H54 (cell line): ENCODE measurements at regions not wholly inside any gene's neighbourhood (a gene's known extent, or its start where the extent isn't known, plus 50 kb on each side); places are given as distances from the start of the nearest gene placed in this dataset.
"Not testable (repeated sequence)": the region's sequence is repeated elsewhere in the genome, so short reads cannot be mapped to it uniquely, and the experiment has no call there.

Source experiments
- DNase-seq: peaks from one replicate; pipeline ENCODE4 v3.0.0; 2011; ENCODE audit warnings: low spot score, mixed read lengths; ENCODE audit not compliant: insufficient read length
- FAIRE-seq: peaks from 3 replicates; lab custom pipeline; 2011; peaks lifted over from hg19 to GRCh38; lab: Jason Lieb, UNC
- POLR2A ChIP-seq: IDR thresholded peaks from 2 replicates; pipeline ENCODE4 v1.6.1; 2011; ENCODE audit warnings: low read depth, mild to moderate bottlenecking, low read length

DNA sequence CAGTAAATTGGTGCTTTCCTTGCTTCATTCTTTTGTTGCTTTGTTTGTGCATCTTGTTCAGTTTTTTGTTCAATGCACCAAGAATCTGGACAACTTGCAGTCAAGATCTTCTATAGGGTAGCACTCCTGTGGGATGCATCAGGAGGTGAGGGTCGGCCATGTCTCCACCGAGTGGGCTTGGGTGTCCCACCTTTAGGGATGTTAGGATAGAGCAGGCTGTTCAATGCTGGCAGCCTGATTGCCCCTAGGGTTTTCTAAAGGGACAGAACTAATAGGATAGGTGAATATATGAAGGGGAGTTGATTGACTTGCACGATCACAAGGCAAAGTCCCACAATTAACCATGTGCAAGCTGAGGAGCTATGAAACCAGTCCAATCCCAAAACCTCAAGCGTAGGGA lies 109.9 kb downstream of the GLRX3 start:
- DNase-seq (no peak), FAIRE-seq (no peak)
- no peak for TF ChIP-seq POLR2A

DNA sequence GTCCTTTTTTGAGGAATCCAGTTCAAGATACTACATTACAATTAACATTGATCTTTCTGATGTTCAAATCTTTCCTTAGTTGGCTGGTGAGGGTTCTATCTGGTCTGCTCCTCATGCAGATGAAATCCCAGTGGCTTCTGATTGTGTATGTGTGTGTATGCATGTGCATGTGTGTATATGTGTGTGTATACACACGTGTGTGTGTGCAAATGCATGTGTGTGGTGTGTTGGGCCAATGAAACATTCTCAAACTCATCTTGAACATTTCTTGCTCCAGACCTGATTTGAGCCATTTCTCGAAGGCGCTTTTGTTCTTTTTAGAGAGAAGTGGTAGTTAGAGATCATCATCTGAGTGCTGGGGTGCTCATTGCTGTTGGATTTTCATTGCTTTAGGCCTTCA lies 113.9 kb downstream of the GLRX3 start:
- TF ChIP-seq POLR2A, result no peak
- DNase-seq (no peak), FAIRE-seq (no peak)

DNA sequence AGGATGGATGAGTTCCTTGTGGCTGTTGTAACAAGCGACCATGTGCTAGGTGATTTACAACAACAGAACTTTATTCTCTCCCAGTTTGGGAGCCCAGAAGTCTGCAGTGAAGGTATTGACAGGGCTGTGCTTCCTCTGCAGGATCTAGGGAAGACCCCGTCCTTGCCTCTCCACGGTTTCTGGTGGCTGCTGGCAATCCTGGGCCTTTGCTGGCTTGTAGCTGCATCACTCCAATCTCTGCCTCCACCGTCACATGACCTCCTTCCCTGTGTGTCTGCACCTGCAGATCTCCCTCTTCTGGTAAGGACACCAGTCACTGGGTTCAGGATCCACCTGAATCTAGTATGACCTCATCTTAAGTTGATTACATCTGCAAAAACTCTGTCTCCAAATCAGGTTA lies 115.6 kb downstream of the GLRX3 start:
- DNase-seq (no peak), FAIRE-seq (no peak)
- TF ChIP-seq POLR2A, result no peak

DNA sequence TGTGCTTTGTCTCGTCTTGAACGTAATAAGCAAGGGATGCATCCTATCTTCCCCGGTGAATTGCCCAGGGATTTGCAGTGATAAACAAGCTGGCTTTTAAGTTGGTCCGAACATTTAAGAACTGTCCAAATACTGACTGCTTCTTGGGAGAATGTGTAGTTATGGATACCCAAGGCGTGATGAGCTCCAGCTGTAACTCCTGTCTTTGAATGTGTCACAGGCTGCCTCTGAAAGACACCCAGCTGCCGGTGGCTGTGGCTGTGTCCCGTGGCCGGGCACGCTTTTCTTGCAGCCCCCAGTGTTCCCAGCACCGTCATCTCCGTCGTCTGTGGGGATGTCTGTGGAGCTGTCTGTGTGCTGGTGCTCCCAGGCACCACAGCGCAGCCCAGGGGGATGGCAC lies 118.1 kb downstream of the GLRX3 start:
- no peak for FAIRE-seq
- no peak for TF ChIP-seq POLR2A
- DNase-seq, result no peak

DNA sequence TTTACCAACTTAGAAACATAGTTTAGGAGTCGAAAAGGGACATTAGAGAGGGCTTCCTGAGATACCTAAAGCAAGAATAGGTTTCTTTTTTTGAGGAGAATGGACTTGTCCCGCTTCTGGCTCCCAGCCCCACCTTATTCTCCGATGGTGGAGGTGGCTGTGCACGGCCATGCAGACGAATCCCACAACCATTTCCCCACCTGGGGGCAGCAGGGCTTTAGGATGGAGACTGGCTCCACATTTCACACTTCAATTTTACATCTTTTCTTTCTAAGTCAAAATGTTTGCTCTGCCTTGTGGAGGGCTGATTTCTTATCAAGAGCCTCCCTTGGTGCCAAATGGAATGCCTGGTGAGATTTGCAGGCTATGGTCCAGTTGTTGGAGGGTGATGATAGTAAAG lies 118.5 kb downstream of the GLRX3 start:
- TF ChIP-seq POLR2A, result no peak
- no peak for DNase-seq
- FAIRE-seq, result no peak

DNA sequence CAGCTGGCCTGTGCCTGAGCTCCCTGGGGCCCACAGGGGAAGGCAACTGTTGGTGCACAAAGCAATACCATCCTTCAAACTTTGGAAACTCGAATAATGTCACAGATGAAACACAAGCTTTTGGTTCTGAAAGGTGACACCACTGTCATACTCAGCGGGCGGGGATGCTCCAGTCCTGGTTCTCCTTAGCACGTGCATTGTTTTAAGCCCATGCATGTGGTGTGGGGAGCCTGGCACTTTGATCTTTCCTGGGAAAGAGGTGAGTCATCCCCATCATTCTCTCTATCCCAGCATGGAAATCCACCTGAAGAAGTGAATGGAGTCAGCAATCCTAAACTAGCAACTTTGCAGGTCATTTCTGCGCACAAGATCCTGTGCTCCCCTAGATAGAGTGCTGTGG lies 119.6 kb downstream of the GLRX3 start:
- no peak for TF ChIP-seq POLR2A
- DNase-seq (no peak), FAIRE-seq (no peak)

DNA sequence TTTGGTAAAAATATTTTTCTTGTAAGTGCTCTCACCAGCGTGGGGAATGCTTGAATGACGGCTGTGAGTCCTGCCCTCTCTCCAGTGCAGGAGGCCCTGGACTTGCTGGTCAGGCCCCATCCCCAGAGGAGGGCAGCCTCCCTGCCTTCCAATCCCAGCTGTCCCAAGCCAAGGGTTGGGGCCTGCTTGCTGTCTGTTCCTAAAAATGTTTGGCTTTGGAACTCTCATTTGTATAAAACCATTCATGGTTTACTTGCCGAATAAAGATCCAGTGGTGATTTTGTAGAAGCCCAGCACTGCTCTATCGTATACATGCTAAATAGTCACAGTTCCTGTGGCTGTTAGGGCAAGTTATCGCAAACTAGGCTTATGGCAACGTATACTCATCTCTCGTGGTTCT lies 121.7 kb downstream of the GLRX3 start:
- TF ChIP-seq POLR2A, result no peak
- DNase-seq (no peak), FAIRE-seq (no peak)

DNA sequence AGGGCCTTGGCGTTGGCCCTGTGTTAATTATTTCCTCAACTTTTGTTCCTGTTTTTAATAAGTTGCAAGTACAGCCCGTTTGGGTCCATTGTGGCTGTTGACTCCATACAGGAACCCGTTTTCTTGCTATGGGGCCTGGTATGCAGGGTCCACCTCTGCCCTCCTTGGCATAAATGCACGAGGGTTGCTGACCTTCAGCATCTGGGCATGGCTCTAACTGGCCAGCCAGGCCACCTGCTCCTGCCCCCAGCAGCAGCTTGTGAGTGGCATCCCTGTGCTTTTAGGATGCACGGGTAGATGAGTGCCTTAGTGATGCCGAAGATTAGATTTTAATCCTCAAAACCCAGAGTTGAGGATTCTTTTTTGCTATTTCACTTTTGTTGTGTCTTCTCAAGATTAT lies 123.2 kb downstream of the GLRX3 start:
- FAIRE-seq (no peak), DNase-seq (no peak)
- no peak for TF ChIP-seq POLR2A

DNA sequence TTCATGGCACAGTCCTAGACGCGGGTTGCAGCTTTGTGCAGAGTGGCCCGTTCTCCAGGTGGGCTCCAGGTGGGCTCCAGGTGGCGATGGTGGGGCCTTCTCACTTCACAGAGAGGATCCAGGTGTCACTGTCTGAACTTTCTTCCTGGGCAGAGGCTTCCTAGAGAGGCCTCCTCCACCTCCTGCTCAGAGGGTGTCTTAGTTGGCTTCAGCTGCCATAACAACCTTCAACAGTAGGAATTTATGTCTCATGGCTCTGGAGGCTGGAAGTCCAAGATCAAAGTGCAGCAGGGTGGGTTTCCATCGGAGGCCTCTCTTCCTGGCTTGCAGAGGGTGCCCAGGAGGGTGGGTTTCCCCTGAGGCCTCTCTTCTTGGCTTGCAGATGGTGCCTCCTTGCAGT lies 125.1 kb downstream of the GLRX3 start:
- DNase-seq, result no peak
- no peak for FAIRE-seq
- TF ChIP-seq POLR2A, result no peak

DNA sequence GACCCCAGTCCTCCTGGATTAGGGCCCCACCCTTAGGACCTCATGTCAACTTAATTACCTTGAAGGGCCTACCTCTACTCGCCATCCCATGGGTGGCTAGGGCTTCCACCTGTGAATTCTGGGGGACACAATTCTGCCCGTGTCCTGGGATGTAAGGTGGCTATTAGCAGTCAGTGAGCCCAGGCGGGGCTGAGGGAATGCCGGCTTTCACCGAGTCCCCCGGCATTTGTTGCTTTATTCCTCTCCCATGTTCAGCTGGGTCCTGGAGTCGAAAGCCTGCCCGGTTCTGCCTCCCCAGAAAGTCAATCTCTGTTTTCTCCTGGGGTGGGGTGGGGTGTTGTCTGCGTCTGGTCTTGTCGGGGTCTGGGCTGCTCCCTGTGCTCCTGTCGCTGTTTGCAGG lies 125.6 kb downstream of the GLRX3 start:
- TF ChIP-seq POLR2A, result no peak
- FAIRE-seq, result no peak

DNA sequence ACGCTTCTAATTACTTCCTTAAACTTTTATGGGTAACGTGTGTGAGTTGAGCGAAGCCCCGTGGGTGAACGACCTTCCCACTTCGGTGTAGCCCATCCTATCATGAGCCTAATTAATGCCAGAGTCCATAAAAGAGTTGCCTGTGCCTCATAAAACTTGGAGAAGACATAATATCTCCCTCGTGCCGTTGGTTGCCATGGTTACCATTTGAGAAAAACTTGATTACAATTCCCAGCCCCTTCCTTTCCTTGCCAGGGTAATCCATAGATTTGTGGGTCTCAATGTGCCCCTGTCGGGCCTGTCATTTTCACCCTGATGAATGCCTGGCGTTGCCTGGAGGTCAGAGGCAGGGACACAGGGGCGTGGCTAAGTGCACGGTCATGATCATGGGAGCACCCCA lies 127.1 kb downstream of the GLRX3 start:
- FAIRE-seq, result no peak
- no peak for TF ChIP-seq POLR2A
- no peak for DNase-seq

More for the DNA sequence above, 125.6 kb downstream of the GLRX3 start:
- no peak for DNase-seq

DNA sequence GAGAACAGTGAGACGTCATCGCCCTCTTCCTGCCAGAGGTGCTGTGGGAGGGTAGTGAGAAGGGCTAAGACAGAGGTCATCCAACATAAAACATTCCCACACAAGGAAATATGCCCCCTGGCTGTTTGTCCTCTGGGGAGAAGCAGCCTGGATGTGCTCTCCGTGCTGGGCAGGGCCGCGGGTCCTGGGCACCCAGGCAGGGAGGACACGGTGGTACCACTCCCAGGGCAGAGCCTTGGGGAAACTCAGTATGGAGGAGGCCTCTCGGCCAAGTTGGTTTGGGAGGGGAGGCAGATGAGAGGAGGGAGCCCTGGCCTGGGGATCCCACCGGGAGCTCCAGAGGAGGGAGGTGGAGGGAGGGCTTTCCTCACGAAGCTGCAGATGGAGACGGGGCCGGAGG lies 129.4 kb downstream of the GLRX3 start:
- DNase-seq, result no peak
- TF ChIP-seq POLR2A, result no peak
- no peak for FAIRE-seq

DNA sequence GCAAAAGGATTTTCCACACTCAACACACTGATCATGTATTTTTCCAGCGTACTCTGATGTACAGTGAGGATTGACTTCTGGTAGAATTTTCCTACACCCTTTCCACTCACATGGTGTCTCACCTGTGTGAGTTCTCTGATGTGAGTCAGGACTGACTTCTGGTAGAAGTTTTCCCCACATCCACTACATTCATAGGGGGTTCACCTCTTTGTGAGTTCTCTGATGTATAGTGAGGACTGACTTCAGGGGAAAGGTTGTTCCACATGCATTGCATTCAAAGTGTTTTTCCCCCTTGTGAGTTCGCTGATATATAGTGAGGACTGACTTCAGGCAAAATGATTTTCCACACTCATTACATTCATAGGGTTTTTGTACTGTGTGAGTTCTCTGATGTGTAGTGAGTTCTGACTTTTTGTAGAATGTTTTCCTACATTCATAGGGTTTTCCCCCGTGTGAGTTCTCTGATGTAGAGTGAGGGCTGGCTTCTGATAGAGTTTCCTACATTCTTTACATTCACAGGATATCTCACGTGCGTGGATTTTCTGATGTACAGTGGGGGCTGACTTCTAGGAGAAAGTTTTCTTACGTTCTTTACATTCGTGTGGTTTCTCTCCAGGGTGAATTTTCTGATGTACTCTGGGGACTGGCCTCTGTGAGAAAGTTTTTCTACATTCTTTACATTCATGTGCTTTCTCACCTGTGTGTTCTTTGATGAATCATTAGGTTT lies 146.5 kb downstream of the GLRX3 start:
- TF ChIP-seq POLR2A, result no peak

DNA sequence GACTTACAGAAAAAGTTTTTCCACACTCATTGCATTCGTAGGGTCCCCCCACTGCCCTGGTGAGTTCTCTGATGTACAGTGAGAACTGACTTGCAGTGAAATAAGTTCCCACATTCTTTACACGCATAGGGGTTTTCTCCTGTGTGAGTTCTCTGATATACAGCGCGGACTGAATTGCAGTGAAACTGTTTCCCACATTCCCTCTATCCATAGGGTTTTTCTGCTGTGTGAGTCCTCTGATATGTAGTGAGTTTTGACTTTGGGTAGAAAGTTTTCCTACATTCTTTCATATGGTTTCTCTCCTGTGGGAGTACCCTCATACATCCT lies 147.0 kb downstream of the GLRX3 start:
- TF ChIP-seq POLR2A, result no peak
- no peak for DNase-seq
- FAIRE-seq, result no peak

More for the DNA sequence above, 146.5 kb downstream of the GLRX3 start:
- FAIRE-seq, result no peak
- no peak for DNase-seq

DNA sequence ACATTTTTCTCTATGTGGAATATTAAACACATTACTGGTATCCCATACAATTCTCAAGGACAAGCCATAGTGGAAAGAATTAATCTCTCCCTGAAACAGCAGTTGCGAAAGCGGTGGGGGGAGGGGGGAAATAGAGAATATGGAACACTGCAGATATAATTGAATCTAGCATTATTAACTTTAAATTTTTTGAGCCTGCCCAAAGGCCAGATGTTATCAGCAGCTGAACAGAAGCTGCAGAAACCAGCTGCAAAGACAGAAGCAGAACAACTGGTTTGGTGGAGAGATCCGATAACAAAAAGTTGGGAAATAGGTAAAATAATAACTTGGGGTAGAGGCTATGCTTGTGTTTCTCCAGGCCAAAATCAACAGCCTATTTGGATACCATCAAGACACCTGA lies 159.6 kb downstream of the GLRX3 start:
- FAIRE-seq, DNase-seq: not testable (repeated sequence)
